ENCODE measurements at regions not wholly inside any gene's neighbourhood (a gene's known extent, or its start where the extent isn't known, plus 50 kb on each side); places are given as distances from the start of the nearest gene placed in this dataset.

DNA sequence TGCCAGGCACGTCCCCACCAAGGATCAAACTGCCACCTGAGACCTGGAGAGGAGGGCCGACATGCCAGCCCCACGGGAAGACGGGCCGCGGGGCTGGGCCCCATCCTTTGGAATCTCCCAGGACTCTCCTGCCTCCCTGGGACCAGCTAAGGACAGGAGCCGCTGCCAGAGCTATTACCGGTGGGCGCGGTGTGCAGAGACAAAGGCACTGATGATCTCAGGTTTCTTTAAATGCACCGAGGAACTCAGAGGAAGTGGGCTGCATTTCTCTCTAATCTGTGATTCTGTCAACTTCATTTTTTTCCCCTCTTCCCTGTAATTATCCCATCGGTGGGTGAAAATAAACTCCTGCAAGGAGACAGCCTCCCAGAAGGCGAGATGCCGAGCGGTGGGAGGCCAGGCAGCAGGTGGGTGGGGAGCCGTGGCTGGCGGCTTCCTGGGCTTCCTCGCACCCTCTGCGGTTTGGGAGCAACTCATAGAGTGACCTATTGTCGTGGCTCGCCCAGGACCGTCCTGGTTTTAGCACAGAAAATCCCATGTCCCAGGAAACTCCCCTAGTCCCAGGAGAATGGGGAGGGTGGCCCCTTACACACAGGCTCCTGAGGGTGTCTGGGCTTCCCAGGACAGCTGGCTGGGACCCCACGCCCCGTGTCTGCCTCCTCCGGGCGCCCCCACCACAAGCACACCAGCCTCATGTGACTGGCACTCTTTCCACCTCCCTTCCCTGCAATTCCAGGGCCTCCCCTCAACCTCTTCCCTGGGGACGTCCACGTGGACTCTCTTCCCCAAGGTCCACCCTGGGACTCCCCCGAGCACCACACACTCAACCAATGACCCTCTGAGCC is 62.3 kb upstream of the ADRA2C start:
- ChIA-PET CTCF (no interaction called here), POLR2A (no interaction called here)
- no peak for DNase-seq
- Mint-ChIP-seq H3K27me3 (ENCODE audit: insufficient read depth, unreplicated experiment) (peaks cover 3% of the 10 kb centered on the region), H3K4me1 (ENCODE audit: low read depth, unreplicated experiment) (no peaks in the 10 kb centered on the region), H3K36me3 (ENCODE audit: insufficient read depth, unreplicated experiment) (no peaks in the 10 kb centered on the region), H3K9me3 (ENCODE audit: unreplicated experiment) (no peaks in the 10 kb centered on the region), H3K4me3 (ENCODE audit: unreplicated experiment) (no peak overlapping the region), H3K27ac (ENCODE audit: unreplicated experiment) (no peak overlapping the region)
- Histone ChIP-seq H3K9me3 (no peaks in the 10 kb centered on the region), H3K4me1 (no peaks in the 10 kb centered on the region), H3K4me3 (ENCODE audit: low read depth, low read length) (no peak overlapping the region), H3K27me3 (replicated peaks; ENCODE audit: control insufficient read depth, insufficient read depth, low read length) (no peaks in the 10 kb centered on the region), H3K36me3 (ENCODE audit: control insufficient read depth, insufficient read depth, low read length) (no peaks in the 10 kb centered on the region)
- intact Hi-C loops (cut with micrococcal nuclease; ENCODE audit: unreplicated experiment), result no loop called here
- no TSS peak for BruUV-seq (replicated peaks)
- no peak for TF ChIP-seq CTCF (IDR thresholded peaks at IDR 0.05; ENCODE audit: insufficient read depth in 1 of 2, low read depth in 1 of 2, low read length in 1 of 2, severe bottlenecking in 1 of 2, unreplicated experiment in 1 of 2)

- Mint-ChIP-seq H3K4me1 (ENCODE audit: low read depth, unreplicated experiment) (no peaks in the 10 kb centered on the region), H3K36me3 (ENCODE audit: insufficient read depth, unreplicated experiment) (no peaks in the 10 kb centered on the region), H3K9me3 (ENCODE audit: unreplicated experiment) (no peaks in the 10 kb centered on the region), H3K27ac (ENCODE audit: unreplicated experiment) (no peak overlapping the region), H3K4me3 (ENCODE audit: unreplicated experiment) (no peak overlapping the region), H3K27me3 (ENCODE audit: insufficient read depth, unreplicated experiment) (peaks cover 3% of the 10 kb centered on the region)
- ChIA-PET CTCF (no interaction called here), POLR2A (no interaction called here)
- no TSS peak for BruUV-seq (replicated peaks)
- DNase-seq, result no peak
- Histone ChIP-seq H3K4me3 (ENCODE audit: low read depth, low read length) (no peak overlapping the region), H3K9me3 (no peaks in the 10 kb centered on the region), H3K27me3 (replicated peaks; ENCODE audit: control insufficient read depth, insufficient read depth, low read length) (no peaks in the 10 kb centered on the region), H3K4me1 (no peaks in the 10 kb centered on the region), H3K36me3 (ENCODE audit: control insufficient read depth, insufficient read depth, low read length) (no peaks in the 10 kb centered on the region)
- TF ChIP-seq CTCF (IDR thresholded peaks at IDR 0.05; ENCODE audit: insufficient read depth in 1 of 2, low read depth in 1 of 2, low read length in 1 of 2, severe bottlenecking in 1 of 2, unreplicated experiment in 1 of 2), result no peak
- intact Hi-C loops (cut with micrococcal nuclease; ENCODE audit: unreplicated experiment), result no loop called here
These were observed 62.9 kb upstream of the ADRA2C start for GRCh38 chr4:3703343-3703676.

- Mint-ChIP-seq H3K36me3 (ENCODE audit: insufficient read depth, unreplicated experiment) (no peaks in the 10 kb centered on the region), H3K4me3 (ENCODE audit: unreplicated experiment) (no peak overlapping the region), H3K27ac (ENCODE audit: unreplicated experiment) (no peak overlapping the region), H3K4me1 (ENCODE audit: low read depth, unreplicated experiment) (no peaks in the 10 kb centered on the region), H3K27me3 (ENCODE audit: insufficient read depth, unreplicated experiment) (peaks cover 3% of the 10 kb centered on the region), H3K9me3 (ENCODE audit: unreplicated experiment) (no peaks in the 10 kb centered on the region)
- ChIA-PET CTCF (no interaction called here), POLR2A (no interaction called here)
- no peaks in the 10 kb centered on the region for H3K36me3 ChIP-seq (ENCODE audit: control insufficient read depth, insufficient read depth, low read length)
- no peaks in the 10 kb centered on the region for H3K4me1 ChIP-seq
- no peaks in the 10 kb centered on the region for H3K9me3 ChIP-seq
- H3K27me3 ChIP-seq (replicated peaks; ENCODE audit: control insufficient read depth, insufficient read depth, low read length), result no peaks in the 10 kb centered on the region
- DNase-seq, result no peak
- intact Hi-C loops (cut with micrococcal nuclease; ENCODE audit: unreplicated experiment), result no loop called here
- no TSS peak for BruUV-seq (replicated peaks)
- no peak overlapping the region for H3K4me3 ChIP-seq (ENCODE audit: low read depth, low read length)
- no peak for TF ChIP-seq CTCF (IDR thresholded peaks at IDR 0.05; ENCODE audit: insufficient read depth in 1 of 2, low read depth in 1 of 2, low read length in 1 of 2, severe bottlenecking in 1 of 2, unreplicated experiment in 1 of 2)
These were observed 63.5 kb upstream of the ADRA2C start for GRCh38 chr4:3702561-3703221.
